SU-DHL-6 (cell line): ENCODE measurements at regions not wholly inside any gene's neighbourhood (a gene's known extent, or its start where the extent isn't known, plus 50 kb on each side); places are given as distances from the start of the nearest gene placed in this dataset.

ENCODE experiments used
- CTCF ChIP-seq: fragments of 200-600 bp; sonication (generic); IDR thresholded peaks from one replicate; pipeline ENCODE4 v1.5.1; 2017; ENCODE audit warnings: antibody characterized with exemption, mild to moderate bottlenecking, low read length, moderate library complexity; ENCODE audit not compliant: insufficient read depth, poor library complexity, severe bottlenecking
- EZH2phosphoT487 ChIP-seq: fragments of 200-600 bp; sonication (generic), shearing (Covaris generic); conservative IDR thresholded peaks from 2 replicates; pipeline ENCODE4 v1.6.1; 2018; ENCODE audit warnings: mild to moderate bottlenecking, antibody characterized with exemption, low read length, moderate library complexity, mixed read lengths

GRCh38 chrX:98637451-98637850 is 1753.7 kb downstream of the RPA4 start:
- TF ChIP-seq CTCF = no peak
- TF ChIP-seq EZH2phosphoT487 = no peak
